ENCODE measurements at regions not wholly inside any gene's neighbourhood (a gene's known extent, or its start where the extent isn't known, plus 50 kb on each side); places are given as distances from the start of the nearest gene placed in this dataset.

GRCh38 chr9:126144196-126144595 lies 182.4 kb upstream of the MVB12B start (continued):
- TF ChIP-seq ZFP91 (CRISPR knock-in tag; IDR thresholded peaks at IDR 0.05): no peak
- TF ChIP-seq STAT5B (CRISPR knock-in tag; IDR thresholded peaks at IDR 0.05): no peak
- no peak for TF ChIP-seq ZBTB11 (CRISPR knock-in tag; IDR thresholded peaks at IDR 0.05)
- TF ChIP-seq CBX5 (IDR thresholded peaks at IDR 0.05; ENCODE audit: borderline replicate concordance, low read depth): no peak

Measured in K562 (cell line).